ENCODE measurements at regions not wholly inside any gene's neighbourhood (a gene's known extent, or its start where the extent isn't known, plus 50 kb on each side); places are given as distances from the start of the nearest gene placed in this dataset.

DNA sequence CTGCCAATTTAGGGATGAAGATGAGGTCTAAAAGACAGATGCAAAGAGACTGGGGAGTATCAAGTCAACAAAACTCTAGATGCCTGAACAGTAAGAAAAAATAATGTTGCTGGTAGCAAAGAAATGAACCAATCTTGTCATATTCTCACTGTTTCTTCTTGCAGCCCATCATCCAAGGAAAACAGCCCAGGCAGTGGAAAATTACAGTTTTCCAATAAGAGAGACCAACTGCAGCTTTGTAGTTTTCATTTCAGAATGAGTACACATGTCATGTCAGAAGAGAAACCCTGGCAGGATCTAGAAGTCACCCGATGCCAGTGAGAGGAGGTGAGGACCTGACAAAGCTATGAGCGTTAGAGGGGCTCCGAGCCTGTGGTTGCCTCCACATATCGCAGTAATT is 500.4 kb upstream of the PSMD7 start:
- TF ChIP-seq CTCF (conservative IDR thresholded peaks at IDR 0.05) (no peak), ZFX (IDR thresholded peaks at IDR 0.05) (no peak)

All from C4-2B (cell line).